OCI-LY7 (cell line): ENCODE measurements at regions not wholly inside any gene's neighbourhood (a gene's known extent, or its start where the extent isn't known, plus 50 kb on each side); places are given as distances from the start of the nearest gene placed in this dataset.

Experiments
- BruUV-seq: library from RNA; stranded (reverse); fragments of 400-500 nt; replicated peaks from 2 replicates; lab custom pipeline; 2021; lab: Mats Ljungman, UMichigan
- CTCF ChIA-PET: fragments of 300-600 bp; sonication (Branson Sonifier 250); formaldehyde crosslinking; loops from one replicate; lab custom pipeline; 2022; ENCODE audit warnings: antibody characterized with exemption; ENCODE audit not compliant: unreplicated experiment; lab: Charles Lee
- POLR2A ChIA-PET: fragments of 300-600 bp; sonication (Branson Sonifier 250); formaldehyde crosslinking; loops from one replicate; lab custom pipeline; 2022; ENCODE audit warnings: antibody characterized with exemption; lab: Charles Lee
- DNase-seq: peaks from one replicate; pipeline ENCODE4 v3.0.0-alpha.2; 2015; ENCODE audit warnings: low spot score
- H2AFZ ChIP-seq: fragments of 200-600 bp; sonication (generic), shearing (Covaris generic); 2 replicates; pipeline ENCODE4 v1.6.1; 2014; ENCODE audit warnings: mild to moderate bottlenecking, antibody characterized with exemption, low read length, moderate library complexity
- H3K27ac ChIP-seq: fragments of 200-600 bp; sonication (generic); 2 replicates; pipeline ENCODE4 v1.5.1; 2014; ENCODE audit warnings: mixed run types, low read depth, mild to moderate bottlenecking, moderate library complexity, low read length, inconsistent platforms; ENCODE audit not compliant: poor library complexity, severe bottlenecking
- H3K36me3 ChIP-seq: fragments of 200-600 bp; sonication (generic); 2 replicates; pipeline ENCODE4 v1.6.1; 2014; ENCODE audit warnings: mild to moderate bottlenecking, antibody characterized with exemption, low read length, moderate library complexity, mixed read lengths; ENCODE audit not compliant: insufficient read depth
- H3K4me1 ChIP-seq: fragments of 200-600 bp; sonication (generic); 2 replicates; pipeline ENCODE4 v1.5.1; 2014; ENCODE audit warnings: mild to moderate bottlenecking, low read length; ENCODE audit not compliant: insufficient read depth, poor library complexity, severe bottlenecking
- H3K4me2 ChIP-seq: fragments of 200-600 bp; sonication (generic); 2 replicates; pipeline ENCODE4 v1.6.1; 2014; ENCODE audit warnings: mild to moderate bottlenecking, low read length
- H3K4me3 ChIP-seq: fragments of 200-600 bp; sonication (generic); 2 replicates; pipeline ENCODE4 v1.5.1; 2014; ENCODE audit warnings: mild to moderate bottlenecking, low read depth, low read length; ENCODE audit not compliant: poor library complexity, severe bottlenecking
- H3K79me2 ChIP-seq: fragments of 200-600 bp; sonication (generic); 2 replicates; pipeline ENCODE4 v1.6.1; 2016; ENCODE audit warnings: low read depth, mild to moderate bottlenecking, low read length, moderate library complexity, mixed read lengths; ENCODE audit not compliant: insufficient read depth
- H3K9me2 ChIP-seq: fragments of 200-600 bp; sonication (generic); 2 replicates; pipeline ENCODE4 v1.6.1; 2016; ENCODE audit warnings: mild to moderate bottlenecking, low read length, mixed read lengths; ENCODE audit not compliant: insufficient read depth
- H3K9me3 ChIP-seq: fragments of 200-600 bp; sonication (generic); 2 replicates; pipeline ENCODE4 v1.6.1; 2014; ENCODE audit warnings: mild to moderate bottlenecking, mixed run types, low read length, mixed read lengths
- H4K20me1 ChIP-seq: fragments of 200-600 bp; sonication (generic); 2 replicates; pipeline ENCODE4 v1.6.1; 2014; ENCODE audit warnings: mild to moderate bottlenecking, antibody characterized with exemption, low read length, moderate library complexity, mixed read lengths; ENCODE audit not compliant: insufficient read depth
- EZH2phosphoT487 ChIP-seq: fragments of 200-600 bp; sonication (generic); IDR thresholded peaks from 2 replicates; pipeline ENCODE4 v1.6.1; 2018; ENCODE audit warnings: low read depth, borderline replicate concordance, mild to moderate bottlenecking, mixed run types, antibody characterized with exemption, low read length, moderate library complexity, mixed read lengths
- intact Hi-C: fragments of 100-400 bp; cut with micrococcal nuclease; formaldehyde crosslinking; loops from one replicate; pipeline ENCODE4 v1.10.0; 2022; ENCODE audit not compliant: unreplicated experiment
- TF ChIP-seq, protein P1 (sequence below): fragments of 200-600 bp; sonication (generic); conservative IDR thresholded peaks from 2 replicates; pipeline ENCODE4 v1.5.1; 2014; ENCODE audit warnings: mild to moderate bottlenecking, antibody characterized with exemption, low read length, moderate library complexity, mixed read lengths

DNA sequence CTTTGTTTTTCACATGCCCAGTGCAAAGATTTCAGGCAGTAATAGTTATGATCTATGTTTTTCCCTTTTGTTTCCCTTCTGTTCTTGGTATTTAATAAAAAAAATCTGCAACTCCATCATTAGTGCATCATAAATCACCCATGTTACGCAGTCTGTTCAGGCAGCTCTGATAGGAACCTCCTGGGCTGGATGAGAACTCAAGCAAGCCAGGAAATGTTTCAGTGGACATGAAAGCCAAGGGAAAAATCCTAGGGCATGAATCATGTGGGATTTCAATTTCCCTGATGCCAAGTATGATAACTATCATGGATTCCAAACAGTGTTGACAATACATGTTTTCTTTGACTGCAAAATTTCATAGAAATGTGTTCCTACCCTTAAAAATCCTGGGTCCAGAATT, 119.7 kb upstream of the TARS1 start:
- no peak overlapping the region for H3K4me2 ChIP-seq
- CTCF ChIA-PET, result no interaction called here

DNA sequence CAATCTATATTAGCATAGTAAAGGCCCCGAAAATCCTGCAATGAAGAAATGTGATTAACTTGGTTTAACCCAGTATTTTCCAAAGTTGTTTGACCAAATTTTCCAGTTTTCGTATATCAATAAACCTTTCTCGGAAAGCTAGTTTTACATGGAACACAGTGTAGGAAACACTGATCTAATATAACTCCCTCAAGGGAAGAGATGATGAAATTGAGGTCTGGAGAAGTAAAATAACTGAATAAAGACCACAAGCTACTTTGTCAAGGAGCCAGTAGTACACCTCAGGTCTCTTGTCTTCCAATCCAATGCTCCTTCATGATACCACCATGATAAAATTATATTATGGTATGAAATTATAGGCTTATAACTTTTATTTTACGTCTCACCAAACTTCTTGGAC, 118.1 kb upstream of the TARS1 start:
- ChIA-PET POLR2A (interaction anchor here (1.3 kb wide), 1 partner anchor 8 kb away, joined by 3 read pairs; no protein-coding TSS in a partner anchor), CTCF (no interaction called here)
- no peaks in the 10 kb centered on the region for H3K79me2 ChIP-seq
- no peaks in the 10 kb centered on the region for H4K20me1 ChIP-seq
- intact Hi-C loops, result no loop called here
- no peak for DNase-seq
- no TSS peak for BruUV-seq
- H2AFZ ChIP-seq, result peak overlapping the region; percentile 84; the same call in 1 of the 2 replicates
- H3K27ac ChIP-seq, result no peak overlapping the region
- TF ChIP-seq EZH2phosphoT487, result no peak
- TF ChIP-seq, protein P1, sequence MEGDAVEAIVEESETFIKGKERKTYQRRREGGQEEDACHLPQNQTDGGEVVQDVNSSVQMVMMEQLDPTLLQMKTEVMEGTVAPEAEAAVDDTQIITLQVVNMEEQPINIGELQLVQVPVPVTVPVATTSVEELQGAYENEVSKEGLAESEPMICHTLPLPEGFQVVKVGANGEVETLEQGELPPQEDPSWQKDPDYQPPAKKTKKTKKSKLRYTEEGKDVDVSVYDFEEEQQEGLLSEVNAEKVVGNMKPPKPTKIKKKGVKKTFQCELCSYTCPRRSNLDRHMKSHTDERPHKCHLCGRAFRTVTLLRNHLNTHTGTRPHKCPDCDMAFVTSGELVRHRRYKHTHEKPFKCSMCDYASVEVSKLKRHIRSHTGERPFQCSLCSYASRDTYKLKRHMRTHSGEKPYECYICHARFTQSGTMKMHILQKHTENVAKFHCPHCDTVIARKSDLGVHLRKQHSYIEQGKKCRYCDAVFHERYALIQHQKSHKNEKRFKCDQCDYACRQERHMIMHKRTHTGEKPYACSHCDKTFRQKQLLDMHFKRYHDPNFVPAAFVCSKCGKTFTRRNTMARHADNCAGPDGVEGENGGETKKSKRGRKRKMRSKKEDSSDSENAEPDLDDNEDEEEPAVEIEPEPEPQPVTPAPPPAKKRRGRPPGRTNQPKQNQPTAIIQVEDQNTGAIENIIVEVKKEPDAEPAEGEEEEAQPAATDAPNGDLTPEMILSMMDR, result no peak
- H3K9me3 ChIP-seq, result peaks cover 4% of the 10 kb centered on the region; the same call in 1 of the 2 replicates
- no peaks in the 10 kb centered on the region for H3K36me3 ChIP-seq
- no peaks in the 10 kb centered on the region for H3K9me2 ChIP-seq
- peak overlapping the region; percentile 18; the same call in 1 of the 2 replicates for H3K4me2 ChIP-seq
- peaks cover 58% of the 10 kb centered on the region for H3K4me1 ChIP-seq
- no peak overlapping the region for H3K4me3 ChIP-seq

More for the DNA sequence above, 119.7 kb upstream of the TARS1 start:
- intact Hi-C loops, result no loop called here
- H3K27ac ChIP-seq, result no peak overlapping the region
- no peak for DNase-seq
- BruUV-seq, result no TSS peak
- POLR2A ChIA-PET, result interaction anchor here (2.1 kb wide), 1 partner anchor 10 kb away, joined by 6 read pairs; no protein-coding TSS in a partner anchor
- no peaks in the 10 kb centered on the region for H3K9me2 ChIP-seq
- H3K4me1 ChIP-seq, result peaks cover 57% of the 10 kb centered on the region
- no peaks in the 10 kb centered on the region for H3K79me2 ChIP-seq
- H2AFZ ChIP-seq, result peak overlapping the region; percentile 49; the same call in 1 of the 2 replicates
- H3K36me3 ChIP-seq, result no peaks in the 10 kb centered on the region
- H3K9me3 ChIP-seq, result peaks cover 4% of the 10 kb centered on the region; the same call in 1 of the 2 replicates
- no peaks in the 10 kb centered on the region for H4K20me1 ChIP-seq
- TF ChIP-seq, protein P1, result no peak
- TF ChIP-seq EZH2phosphoT487, result no peak
- H3K4me3 ChIP-seq, result no peak overlapping the region

DNA sequence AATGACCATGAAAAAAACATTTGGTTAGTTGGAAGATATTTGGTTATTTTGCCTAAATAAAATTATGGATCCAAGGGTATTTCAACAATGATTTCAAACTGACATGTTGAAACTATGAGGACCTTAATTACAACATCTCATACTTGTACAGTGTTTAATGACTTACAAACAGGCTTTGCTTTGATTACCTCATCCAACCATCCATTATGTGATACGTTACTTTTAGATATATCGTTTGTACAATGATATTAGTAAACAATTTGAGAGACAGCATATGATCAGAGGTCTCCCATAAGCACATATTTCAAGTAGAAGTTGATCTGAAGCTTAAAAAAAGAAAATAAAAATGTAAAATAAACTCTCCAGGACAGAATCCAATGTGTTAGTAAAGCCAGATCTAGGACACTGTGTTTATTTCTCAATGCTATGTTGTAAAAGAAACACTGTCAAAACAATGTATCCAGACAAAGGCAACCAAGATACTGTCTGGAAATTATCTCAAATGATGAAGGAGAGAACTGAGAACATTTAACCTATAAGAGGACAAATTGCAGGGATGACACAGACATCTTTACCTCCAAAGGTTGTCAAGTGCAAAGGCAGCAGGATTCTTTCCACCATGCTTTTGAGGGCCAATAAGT, 116.0 kb upstream of the TARS1 start:
- POLR2A ChIA-PET, result no interaction called here
- TF ChIP-seq EZH2phosphoT487, result no peak
- TF ChIP-seq, protein P1, result no peak

More for the DNA sequence above, 116.0 kb upstream of the TARS1 start:
- no TSS peak for BruUV-seq
- intact Hi-C loops, result no loop called here
- CTCF ChIA-PET, result no interaction called here
- no peak for DNase-seq
- Histone ChIP-seq H4K20me1 (no peaks in the 10 kb centered on the region), H3K36me3 (no peaks in the 10 kb centered on the region), H3K4me1 (peaks cover 65% of the 10 kb centered on the region), H3K79me2 (no peaks in the 10 kb centered on the region), H3K4me3 (no peak overlapping the region), H3K9me2 (no peaks in the 10 kb centered on the region), H3K9me3 (peaks cover 4% of the 10 kb centered on the region; the same call in 1 of the 2 replicates), H3K27ac (no peak overlapping the region), H3K4me2 (no peak overlapping the region), H2AFZ (peak overlapping the region; percentile 61; the same call in 1 of the 2 replicates)
